ENCODE measurements at regions not wholly inside any gene's neighbourhood (a gene's known extent, or its start where the extent isn't known, plus 50 kb on each side); places are given as distances from the start of the nearest gene placed in this dataset.

DNA sequence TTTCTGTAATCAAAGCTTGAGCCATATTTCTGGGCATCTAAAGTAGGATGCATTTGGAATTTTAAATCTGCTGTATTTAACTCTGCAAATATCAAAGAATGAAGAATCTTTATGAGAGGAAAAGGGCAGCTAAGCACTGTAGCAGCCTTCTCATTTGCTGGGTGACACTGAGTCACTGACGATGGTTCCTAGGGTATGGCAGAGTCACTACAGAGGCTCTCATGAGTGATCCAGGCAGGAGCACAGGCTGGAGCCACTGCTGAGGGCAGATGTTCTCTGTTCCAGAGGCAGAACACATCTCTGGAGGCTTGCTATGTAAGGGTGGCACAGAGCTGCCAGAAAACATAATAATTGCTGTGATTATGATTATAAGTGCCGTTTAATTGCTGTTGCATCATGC lies 340.7 kb upstream of the HTR2A start:
- TF ChIP-seq, protein P1, sequence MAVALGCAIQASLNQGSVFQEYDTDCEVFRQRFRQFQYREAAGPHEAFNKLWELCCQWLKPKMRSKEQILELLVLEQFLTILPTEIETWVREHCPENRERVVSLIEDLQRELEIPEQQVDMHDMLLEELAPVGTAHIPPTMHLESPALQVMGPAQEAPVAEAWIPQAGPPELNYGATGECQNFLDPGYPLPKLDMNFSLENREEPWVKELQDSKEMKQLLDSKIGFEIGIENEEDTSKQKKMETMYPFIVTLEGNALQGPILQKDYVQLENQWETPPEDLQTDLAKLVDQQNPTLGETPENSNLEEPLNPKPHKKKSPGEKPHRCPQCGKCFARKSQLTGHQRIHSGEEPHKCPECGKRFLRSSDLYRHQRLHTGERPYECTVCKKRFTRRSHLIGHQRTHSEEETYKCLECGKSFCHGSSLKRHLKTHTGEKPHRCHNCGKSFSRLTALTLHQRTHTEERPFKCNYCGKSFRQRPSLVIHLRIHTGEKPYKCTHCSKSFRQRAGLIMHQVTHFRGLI (tag by site-specific recombination; IDR thresholded peaks at IDR 0.05) = no peak
- TF ChIP-seq, protein P2, sequence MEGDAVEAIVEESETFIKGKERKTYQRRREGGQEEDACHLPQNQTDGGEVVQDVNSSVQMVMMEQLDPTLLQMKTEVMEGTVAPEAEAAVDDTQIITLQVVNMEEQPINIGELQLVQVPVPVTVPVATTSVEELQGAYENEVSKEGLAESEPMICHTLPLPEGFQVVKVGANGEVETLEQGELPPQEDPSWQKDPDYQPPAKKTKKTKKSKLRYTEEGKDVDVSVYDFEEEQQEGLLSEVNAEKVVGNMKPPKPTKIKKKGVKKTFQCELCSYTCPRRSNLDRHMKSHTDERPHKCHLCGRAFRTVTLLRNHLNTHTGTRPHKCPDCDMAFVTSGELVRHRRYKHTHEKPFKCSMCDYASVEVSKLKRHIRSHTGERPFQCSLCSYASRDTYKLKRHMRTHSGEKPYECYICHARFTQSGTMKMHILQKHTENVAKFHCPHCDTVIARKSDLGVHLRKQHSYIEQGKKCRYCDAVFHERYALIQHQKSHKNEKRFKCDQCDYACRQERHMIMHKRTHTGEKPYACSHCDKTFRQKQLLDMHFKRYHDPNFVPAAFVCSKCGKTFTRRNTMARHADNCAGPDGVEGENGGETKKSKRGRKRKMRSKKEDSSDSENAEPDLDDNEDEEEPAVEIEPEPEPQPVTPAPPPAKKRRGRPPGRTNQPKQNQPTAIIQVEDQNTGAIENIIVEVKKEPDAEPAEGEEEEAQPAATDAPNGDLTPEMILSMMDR (tag by site-specific recombination; IDR thresholded peaks at IDR 0.05) = no peak
